ENCODE measurements at regions not wholly inside any gene's neighbourhood (a gene's known extent, or its start where the extent isn't known, plus 50 kb on each side); places are given as distances from the start of the nearest gene placed in this dataset.
"Not testable (repeated sequence)": the region's sequence is repeated elsewhere in the genome, so short reads cannot be mapped to it uniquely, and the experiment has no call there.

GRCh38 chr5:91449083-91449482 is 66.0 kb upstream of the ARRDC3 start:
- Histone ChIP-seq H3K4me1 (ENCODE audit: insufficient read depth, low read length, severe bottlenecking) (no peaks in the 10 kb centered on the region), H3K9me2 (ENCODE audit: low read depth, low read length) (no peaks in the 10 kb centered on the region), H3K27me3 (ENCODE audit: insufficient read depth, low read length) (no peaks in the 10 kb centered on the region), H3K4me3 (ENCODE audit: low read depth, low read length, poor library complexity, severe bottlenecking) (no peak overlapping the region), H3K4me2 (ENCODE audit: low read length) (no peak overlapping the region), H3K9me3 (ENCODE audit: low read length) (no peaks in the 10 kb centered on the region), H3K36me3 (ENCODE audit: insufficient read depth, low read length) (no peaks in the 10 kb centered on the region), H4K20me1 (ENCODE audit: insufficient read depth, low read length) (no peaks in the 10 kb centered on the region), H3K79me2 (ENCODE audit: insufficient read depth, low read length) (no peaks in the 10 kb centered on the region), H3K27ac (ENCODE audit: low read depth, low read length, poor library complexity, severe bottlenecking) (no peak overlapping the region), H2AFZ (ENCODE audit: low read length) (no peak overlapping the region), H3K9ac (ENCODE audit: low read length) (no peak overlapping the region), H3F3A (ENCODE audit: insufficient read depth, low read length) (no peaks in the 10 kb centered on the region)
- TF ChIP-seq CTCF (IDR thresholded peaks at IDR 0.05; ENCODE audit: low read length) (no peak), EZH2 (IDR thresholded peaks at IDR 0.05; ENCODE audit: borderline replicate concordance, low read length) (no peak)

DNA sequence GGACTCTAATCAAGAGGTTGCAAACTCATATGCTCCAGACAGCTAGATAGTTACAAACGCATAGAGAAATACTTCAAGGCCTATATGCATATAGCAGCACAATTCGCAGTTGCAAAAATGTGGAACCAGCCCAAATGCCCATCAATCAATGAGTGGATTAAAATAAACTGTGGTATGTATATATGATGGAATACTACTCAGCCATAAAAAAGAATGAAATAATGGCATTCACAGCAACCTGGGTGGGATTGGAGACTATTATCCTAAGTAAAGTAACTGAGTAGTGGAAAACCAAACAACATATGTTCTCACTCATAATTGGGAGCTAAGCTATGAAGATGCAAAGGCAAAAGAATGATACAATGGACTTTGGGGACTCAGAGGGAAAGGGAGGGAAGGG is 65.0 kb upstream of the ARRDC3 start:
- not testable (repeated sequence) for H2AFZ ChIP-seq (ENCODE audit: low read length); H3K36me3 ChIP-seq (ENCODE audit: insufficient read depth, low read length); H4K20me1 ChIP-seq (ENCODE audit: insufficient read depth, low read length); H3K4me1 ChIP-seq (ENCODE audit: insufficient read depth, low read length, severe bottlenecking); H3K4me3 ChIP-seq (ENCODE audit: low read depth, low read length, poor library complexity, severe bottlenecking); H3K79me2 ChIP-seq (ENCODE audit: insufficient read depth, low read length); H3K9ac ChIP-seq (ENCODE audit: low read length); H3K27me3 ChIP-seq (ENCODE audit: insufficient read depth, low read length); H3K4me2 ChIP-seq (ENCODE audit: low read length); H3K27ac ChIP-seq (ENCODE audit: low read depth, low read length, poor library complexity, severe bottlenecking); H3K9me3 ChIP-seq (ENCODE audit: low read length); H3K9me2 ChIP-seq (ENCODE audit: low read depth, low read length); H3F3A ChIP-seq (ENCODE audit: insufficient read depth, low read length)

DNA sequence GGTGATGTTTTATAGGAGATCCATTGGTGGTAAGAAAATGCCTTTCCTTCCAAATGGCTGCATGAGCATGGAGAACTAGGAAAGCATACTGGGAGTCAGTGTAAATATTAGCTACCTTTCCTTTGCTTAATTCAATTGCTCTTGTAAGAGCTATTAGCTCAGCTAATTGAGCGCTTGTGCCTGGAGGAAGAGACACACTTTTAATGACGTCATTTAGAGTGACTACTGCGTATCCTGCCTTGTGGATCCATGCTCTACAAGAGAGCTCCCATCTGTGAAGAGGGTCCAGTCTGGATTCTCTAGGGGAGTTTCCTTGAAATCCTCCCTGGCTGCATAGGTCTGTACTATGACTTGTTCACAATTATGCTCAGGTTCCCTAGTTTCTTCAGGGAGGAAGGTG is 63.8 kb upstream of the ARRDC3 start:
- H2AFZ ChIP-seq (ENCODE audit: low read length); H3K9me2 ChIP-seq (ENCODE audit: low read depth, low read length); H4K20me1 ChIP-seq (ENCODE audit: insufficient read depth, low read length); H3K79me2 ChIP-seq (ENCODE audit: insufficient read depth, low read length); H3F3A ChIP-seq (ENCODE audit: insufficient read depth, low read length); H3K4me3 ChIP-seq (ENCODE audit: low read depth, low read length, poor library complexity, severe bottlenecking); H3K4me2 ChIP-seq (ENCODE audit: low read length); H3K9ac ChIP-seq (ENCODE audit: low read length); H3K9me3 ChIP-seq (ENCODE audit: low read length); H3K4me1 ChIP-seq (ENCODE audit: insufficient read depth, low read length, severe bottlenecking); H3K27me3 ChIP-seq (ENCODE audit: insufficient read depth, low read length); H3K27ac ChIP-seq (ENCODE audit: low read depth, low read length, poor library complexity, severe bottlenecking); H3K36me3 ChIP-seq (ENCODE audit: insufficient read depth, low read length): not testable (repeated sequence)

- no peak for TF ChIP-seq EZH2 (IDR thresholded peaks at IDR 0.05; ENCODE audit: borderline replicate concordance, low read length)
- TF ChIP-seq CTCF (IDR thresholded peaks at IDR 0.05; ENCODE audit: low read length): no peak
- H3K4me2 ChIP-seq (ENCODE audit: low read length): no peak overlapping the region
- no peak overlapping the region for H3K4me3 ChIP-seq (ENCODE audit: low read depth, low read length, poor library complexity, severe bottlenecking)
- no peaks in the 10 kb centered on the region for H3K9me2 ChIP-seq (ENCODE audit: low read depth, low read length)
- no peak overlapping the region for H3K9ac ChIP-seq (ENCODE audit: low read length)
- H3F3A ChIP-seq (ENCODE audit: insufficient read depth, low read length): no peaks in the 10 kb centered on the region
- H3K79me2 ChIP-seq (ENCODE audit: insufficient read depth, low read length): no peaks in the 10 kb centered on the region
- H3K27me3 ChIP-seq (ENCODE audit: insufficient read depth, low read length): no peaks in the 10 kb centered on the region
- no peaks in the 10 kb centered on the region for H3K4me1 ChIP-seq (ENCODE audit: insufficient read depth, low read length, severe bottlenecking)
- no peak overlapping the region for H2AFZ ChIP-seq (ENCODE audit: low read length)
- H3K9me3 ChIP-seq (ENCODE audit: low read length): no peaks in the 10 kb centered on the region
- H3K36me3 ChIP-seq (ENCODE audit: insufficient read depth, low read length): no peaks in the 10 kb centered on the region
- H4K20me1 ChIP-seq (ENCODE audit: insufficient read depth, low read length): no peaks in the 10 kb centered on the region
- no peak overlapping the region for H3K27ac ChIP-seq (ENCODE audit: low read depth, low read length, poor library complexity, severe bottlenecking)
Measured at GRCh38 chr5:91443761-91444467, 60.8 kb upstream of the ARRDC3 start.

Measured in OCI-LY1 (cell line).